ENCODE measurements at regions not wholly inside any gene's neighbourhood (a gene's known extent, or its start where the extent isn't known, plus 50 kb on each side); places are given as distances from the start of the nearest gene placed in this dataset.

- no peaks in the 10 kb centered on the region for H3K36me3 ChIP-seq
- H3K4me3 ChIP-seq, result no peak overlapping the region
- no peaks in the 10 kb centered on the region for H3K9me3 ChIP-seq
- H3K27ac ChIP-seq, result no peak overlapping the region
- DNase-seq (ENCODE audit: low spot score in 2 of 2), result no peak
- H3K4me1 ChIP-seq, result peaks cover 0 to 33% (median 13%) of the 10 kb centered on the region in 4 donors
- WGBS, 2 donors, result 94 to 95% methylated on average over 12 of the region's 12 CpGs
- H3K27me3 ChIP-seq, result no peaks in the 10 kb centered on the region
- TF ChIP-seq POLR2A (IDR thresholded peaks at IDR 0.05), result no peak
- TF ChIP-seq EP300 (IDR thresholded peaks at IDR 0.05), result no peak
- no peak for TF ChIP-seq CTCF (IDR thresholded peaks at IDR 0.05)
Measured at GRCh38 chr1:9449976-9450696, 89.1 kb upstream of the SLC25A33 start.

GRCh38 chr1:9451081-9451480 lies 88.2 kb upstream of the SLC25A33 start:
- no peak overlapping the region for H3K4me3 ChIP-seq
- WGBS, 2 donors, result 83 to 86% methylated on average over 8 of the region's 8 CpGs
- H3K27ac ChIP-seq, result no peak overlapping the region
- H3K27me3 ChIP-seq, result no peaks in the 10 kb centered on the region
- peaks cover 0 to 35% (median 13%) of the 10 kb centered on the region in 4 donors for H3K4me1 ChIP-seq
- H3K9me3 ChIP-seq, result no peaks in the 10 kb centered on the region
- DNase-seq (ENCODE audit: low spot score in 2 of 2), result no peak
- no peak for TF ChIP-seq POLR2A (IDR thresholded peaks at IDR 0.05)
- no peak for TF ChIP-seq CTCF (IDR thresholded peaks at IDR 0.05)
- TF ChIP-seq EP300 (IDR thresholded peaks at IDR 0.05), result no peak
- H3K36me3 ChIP-seq, result no peaks in the 10 kb centered on the region

DNA sequence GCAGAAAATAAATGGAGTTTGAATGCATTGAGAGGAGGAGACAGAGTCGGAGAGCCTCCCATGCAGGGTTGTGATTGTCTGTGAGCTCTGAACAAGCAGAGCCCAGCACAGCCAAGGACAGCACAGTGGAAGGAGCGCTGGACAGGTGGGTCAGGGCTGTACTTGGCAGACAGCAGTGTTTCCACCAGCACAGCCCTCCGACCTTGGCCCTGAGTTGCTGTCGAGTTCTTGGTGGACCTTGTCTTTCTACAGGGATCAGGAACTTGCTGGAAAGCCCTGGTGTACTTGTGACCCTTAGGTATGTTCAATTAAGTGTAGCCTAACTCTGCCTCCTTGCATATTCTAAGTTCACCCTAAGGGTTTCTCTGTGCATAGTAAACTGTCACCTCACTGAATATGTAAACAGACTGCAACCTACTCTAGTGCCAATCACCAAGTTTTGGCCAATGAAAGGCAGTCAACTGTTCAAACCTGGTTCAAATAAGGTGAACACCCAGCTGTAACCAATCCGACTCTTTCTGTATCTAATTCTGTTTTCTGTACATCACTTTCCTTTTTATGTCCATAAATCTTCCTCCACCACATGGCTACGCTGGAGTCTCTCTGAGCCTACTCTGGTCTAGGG lies 86.6 kb upstream of the SLC25A33 start:
- Histone ChIP-seq H3K36me3 (no peaks in the 10 kb centered on the region), H3K9me3 (no peaks in the 10 kb centered on the region), H3K27me3 (no peaks in the 10 kb centered on the region), H3K4me3 (no peak overlapping the region), H3K4me1 (peaks cover 0 to 35% (median 13%) of the 10 kb centered on the region in 4 donors), H3K27ac (no peak overlapping the region)
- TF ChIP-seq CTCF (IDR thresholded peaks at IDR 0.05) (no peak), EP300 (IDR thresholded peaks at IDR 0.05) (no peak), POLR2A (IDR thresholded peaks at IDR 0.05) (no peak)
- WGBS, 2 donors, result 85 to 86% methylated on average over 6 of the region's 6 CpGs
- no peak for DNase-seq (ENCODE audit: low spot score in 2 of 2)

- no peak overlapping the region for H3K4me3 ChIP-seq
- H3K27me3 ChIP-seq, result no peaks in the 10 kb centered on the region
- H3K9me3 ChIP-seq, result no peaks in the 10 kb centered on the region
- DNase-seq (ENCODE audit: low spot score in 2 of 2), result no peak
- no peaks in the 10 kb centered on the region for H3K36me3 ChIP-seq
- no peak overlapping the region for H3K27ac ChIP-seq
- peaks cover 0 to 33% (median 11%) of the 10 kb centered on the region in 4 donors for H3K4me1 ChIP-seq
- 89 to 93% methylated on average over 13 of the region's 13 CpGs for WGBS, 2 donors
- TF ChIP-seq POLR2A (IDR thresholded peaks at IDR 0.05) (no peak), EP300 (IDR thresholded peaks at IDR 0.05) (no peak), CTCF (IDR thresholded peaks at IDR 0.05) (no peak)
Measured at GRCh38 chr1:9453375-9453774, 85.9 kb upstream of the SLC25A33 start.

- H3K27ac ChIP-seq, result no peak overlapping the region
- no peak for TF ChIP-seq EP300 (IDR thresholded peaks at IDR 0.05)
- no peak for TF ChIP-seq POLR2A (IDR thresholded peaks at IDR 0.05)
- no peak for TF ChIP-seq CTCF (IDR thresholded peaks at IDR 0.05)
- H3K4me1 ChIP-seq, result peaks cover 0 to 28% (median 6%) of the 10 kb centered on the region in 4 donors
- no peak for DNase-seq (ENCODE audit: low spot score in 2 of 2)
- no peaks in the 10 kb centered on the region for H3K36me3 ChIP-seq
- no peaks in the 10 kb centered on the region for H3K9me3 ChIP-seq
- no peak overlapping the region for H3K4me3 ChIP-seq
- WGBS, 2 donors, result 34 to 37% methylated on average over 13 of the region's 13 CpGs
- no peaks in the 10 kb centered on the region for H3K27me3 ChIP-seq
Measured at GRCh38 chr1:9453779-9454418, 85.4 kb upstream of the SLC25A33 start.

Data from tibial nerve (tissue), 4 donors.